HUDEP-2 (cell line): ENCODE measurements at regions not wholly inside any gene's neighbourhood (a gene's known extent, or its start where the extent isn't known, plus 50 kb on each side); places are given as distances from the start of the nearest gene placed in this dataset.

Source experiments
- DNase-seq, 76 experiments: peaks; one replicate each; lab custom pipeline; 2025; ENCODE audit not compliant: unreplicated experiment in 76 of 76; lab: John Stamatoyannopoulos, UW

- no peak for DNase-seq
Observed at GRCh38 chr9:28539434-28540070, 966.3 kb upstream of the C9orf72 start.

- no peak for DNase-seq
Observed at GRCh38 chr9:28542928-28543327, 969.6 kb upstream of the C9orf72 start.

GRCh38 chr9:28547527-28547926 lies 974.2 kb upstream of the C9orf72 start:
- DNase-seq, result no peak

- no peak for DNase-seq
Observed at GRCh38 chr9:28563291-28563934, 990.1 kb upstream of the C9orf72 start.

- DNase-seq, result no peak
Observed at GRCh38 chr9:28583832-28584231, 1010.6 kb upstream of the C9orf72 start.

- no peak for DNase-seq
Observed at GRCh38 chr9:28584542-28584941, 1011.3 kb upstream of the C9orf72 start.

- no peak for DNase-seq
Observed at GRCh38 chr9:28587052-28587451, 1013.8 kb upstream of the C9orf72 start.

GRCh38 chr9:28598408-28598807 lies 1025.1 kb upstream of the C9orf72 start:
- no peak for DNase-seq

- no peak for DNase-seq
Observed at GRCh38 chr9:28600226-28600625, 1026.9 kb upstream of the C9orf72 start.

GRCh38 chr9:28607843-28608242 lies 1034.6 kb upstream of the C9orf72 start:
- DNase-seq, result no peak

- no peak for DNase-seq
Observed at GRCh38 chr9:28610339-28610738, 1037.1 kb upstream of the C9orf72 start.

GRCh38 chr9:28616310-28616709 lies 1043.0 kb upstream of the C9orf72 start:
- no peak for DNase-seq

GRCh38 chr9:28620011-28620410 lies 1046.7 kb upstream of the C9orf72 start:
- DNase-seq, result no peak

- no peak for DNase-seq
Observed at GRCh38 chr9:28620661-28621060, 1047.4 kb upstream of the C9orf72 start.

GRCh38 chr9:28624771-28625170 lies 1051.5 kb upstream of the C9orf72 start:
- no peak for DNase-seq

- DNase-seq, result no peak
Observed at GRCh38 chr9:28628031-28628430, 1054.8 kb upstream of the C9orf72 start.

GRCh38 chr9:28648723-28649122 lies 1075.4 kb upstream of the C9orf72 start:
- peak in 11 of 76 experiments; percentile 0 to 26 (median 3) for DNase-seq

GRCh38 chr9:28650327-28650726 lies 1077.0 kb upstream of the C9orf72 start:
- no peak for DNase-seq

- DNase-seq, result no peak
Observed at GRCh38 chr9:28651050-28651722, 1077.9 kb upstream of the C9orf72 start.

GRCh38 chr9:28653216-28653615 lies 1079.9 kb upstream of the C9orf72 start:
- no peak for DNase-seq

GRCh38 chr9:28656727-28657126 lies 1083.4 kb upstream of the C9orf72 start:
- DNase-seq, result no peak

- no peak for DNase-seq
Observed at GRCh38 chr9:28661853-28662252, 1088.6 kb upstream of the C9orf72 start.
